Esophagus (tissue), 2 donors: ENCODE measurements at regions not wholly inside any gene's neighbourhood (a gene's known extent, or its start where the extent isn't known, plus 50 kb on each side); places are given as distances from the start of the nearest gene placed in this dataset.

ENCODE experiments used
- H3K27ac ChIP-seq, 2 donors: one replicate each; pipeline ENCODE4 v1.5.1; 2013; ENCODE audit warnings: low read depth in 2 of 2, mild to moderate bottlenecking in 2 of 2, inconsistent platforms in 1 of 2, low read length in 1 of 2, moderate library complexity in 1 of 2
- H3K27me3 ChIP-seq, 2 donors: one replicate each; pipeline ENCODE4 v1.6.1; 2013; ENCODE audit warnings: low read length in 2 of 2, control low read depth in 1 of 2, mild to moderate bottlenecking in 1 of 2; ENCODE audit not compliant: insufficient read depth in 2 of 2, control insufficient read depth in 1 of 2
- H3K36me3 ChIP-seq, 2 donors: one replicate each; pipeline ENCODE4 v1.6.1; 2013; ENCODE audit warnings: low read length in 1 of 2; ENCODE audit not compliant: control insufficient read depth in 2 of 2, insufficient read depth in 2 of 2
- H3K4me1 ChIP-seq, 2 donors: one replicate each; pipeline ENCODE4 v1.6.1; 2013; ENCODE audit warnings: low read length in 1 of 2; ENCODE audit not compliant: control insufficient read depth in 2 of 2, insufficient read depth in 2 of 2
- H3K4me3 ChIP-seq, 2 donors: one replicate each; pipeline ENCODE4 v1.5.1; 2013; ENCODE audit warnings: low read length in 2 of 2, mild to moderate bottlenecking in 2 of 2, low read depth in 1 of 2, moderate library complexity in 1 of 2
- H3K9me3 ChIP-seq, 2 donors: one replicate each; pipeline ENCODE4 v1.6.1; 2013; ENCODE audit warnings: mild to moderate bottlenecking in 2 of 2, low read depth in 1 of 2, low read length in 1 of 2, moderate library complexity in 1 of 2; ENCODE audit not compliant: control insufficient read depth in 2 of 2, insufficient read depth in 1 of 2
- WGBS, 2 donors: extraction: QIAGEN DNeasy Blood & Tissue Kit; methylation state at CpG; one replicate each; pipeline ENCODE4 v1.1.7; 2013; 5-methylcytosine and 5-hydroxymethylcytosine counted together
- donor health status: healthy with polysubstance abuse.
- donor health status: Bipolar disorder and iron deficiency.

- Histone ChIP-seq H3K36me3 (no peaks in the 10 kb centered on the region), H3K4me1 (no peaks in the 10 kb centered on the region), H3K9me3 (no peaks in the 10 kb centered on the region), H3K27ac (no peak overlapping the region), H3K4me3 (no peak overlapping the region), H3K27me3 (no peaks in the 10 kb centered on the region)
- WGBS, 2 donors, result 84 to 89% methylated on average over 1 of the region's 1 CpG
Measured at GRCh38 chr7:117992635-117993376, 119.6 kb upstream of the CTTNBP2 start.

GRCh38 chr7:117993377-117994003 lies 120.2 kb upstream of the CTTNBP2 start:
- Histone ChIP-seq H3K4me1 (no peaks in the 10 kb centered on the region), H3K36me3 (no peaks in the 10 kb centered on the region), H3K27ac (no peak overlapping the region), H3K27me3 (no peaks in the 10 kb centered on the region), H3K9me3 (no peaks in the 10 kb centered on the region), H3K4me3 (no peak overlapping the region)

- Histone ChIP-seq H3K27me3 (no peaks in the 10 kb centered on the region), H3K36me3 (no peaks in the 10 kb centered on the region), H3K4me3 (no peak overlapping the region), H3K4me1 (no peaks in the 10 kb centered on the region), H3K9me3 (no peaks in the 10 kb centered on the region), H3K27ac (no peak overlapping the region)
- WGBS, 2 donors, result 79 to 86% methylated on average over 8 of the region's 8 CpGs
Measured at GRCh38 chr7:117995850-117996650, 122.8 kb upstream of the CTTNBP2 start.

GRCh38 chr7:117997862-117998825 lies 124.9 kb upstream of the CTTNBP2 start:
- Histone ChIP-seq H3K27ac (no peak overlapping the region), H3K4me3 (no peak overlapping the region), H3K36me3 (no peaks in the 10 kb centered on the region), H3K27me3 (no peaks in the 10 kb centered on the region), H3K4me1 (no peaks in the 10 kb centered on the region), H3K9me3 (no peaks in the 10 kb centered on the region)
- WGBS, 2 donors, result 68 to 71% methylated on average over 7 of the region's 7 CpGs

- H3K36me3 ChIP-seq, result no peaks in the 10 kb centered on the region
- no peaks in the 10 kb centered on the region for H3K9me3 ChIP-seq
- no peaks in the 10 kb centered on the region for H3K4me1 ChIP-seq
- H3K27ac ChIP-seq, result no peak overlapping the region
- H3K27me3 ChIP-seq, result no peaks in the 10 kb centered on the region
- WGBS, 2 donors, result 73 to 81% methylated on average over 6 of the region's 6 CpGs
- H3K4me3 ChIP-seq, result no peak overlapping the region
Measured at GRCh38 chr7:118000480-118001202, 127.4 kb upstream of the CTTNBP2 start.

- Histone ChIP-seq H3K4me1 (no peaks in the 10 kb centered on the region), H3K27me3 (no peaks in the 10 kb centered on the region), H3K4me3 (no peak overlapping the region), H3K36me3 (no peaks in the 10 kb centered on the region), H3K9me3 (no peaks in the 10 kb centered on the region), H3K27ac (no peak overlapping the region)
- WGBS, 2 donors, result 56 to 69% methylated on average over 1 of the region's 1 CpG
Measured at GRCh38 chr7:118003476-118003875, 130.2 kb upstream of the CTTNBP2 start.

- Histone ChIP-seq H3K27ac (no peak overlapping the region), H3K36me3 (no peaks in the 10 kb centered on the region), H3K27me3 (no peaks in the 10 kb centered on the region), H3K4me1 (no peaks in the 10 kb centered on the region), H3K9me3 (no peaks in the 10 kb centered on the region), H3K4me3 (no peak overlapping the region)
- WGBS, 2 donors, result 61 to 64% methylated on average over 4 of the region's 4 CpGs
Measured at GRCh38 chr7:118005026-118005425, 131.8 kb upstream of the CTTNBP2 start.

GRCh38 chr7:118006979-118007378 lies 133.7 kb upstream of the CTTNBP2 start:
- H3K27ac ChIP-seq, result no peak overlapping the region
- no peak overlapping the region for H3K4me3 ChIP-seq
- WGBS, 2 donors, result 55 to 64% methylated on average over 5 of the region's 5 CpGs

More at GRCh38 chr7:118006979-118007378, 133.7 kb upstream of the CTTNBP2 start:
- Histone ChIP-seq H3K36me3 (no peaks in the 10 kb centered on the region), H3K4me1 (no peaks in the 10 kb centered on the region), H3K9me3 (no peaks in the 10 kb centered on the region), H3K27me3 (no peaks in the 10 kb centered on the region)
